ENCODE measurements at regions not wholly inside any gene's neighbourhood (a gene's known extent, or its start where the extent isn't known, plus 50 kb on each side); places are given as distances from the start of the nearest gene placed in this dataset.

DNA sequence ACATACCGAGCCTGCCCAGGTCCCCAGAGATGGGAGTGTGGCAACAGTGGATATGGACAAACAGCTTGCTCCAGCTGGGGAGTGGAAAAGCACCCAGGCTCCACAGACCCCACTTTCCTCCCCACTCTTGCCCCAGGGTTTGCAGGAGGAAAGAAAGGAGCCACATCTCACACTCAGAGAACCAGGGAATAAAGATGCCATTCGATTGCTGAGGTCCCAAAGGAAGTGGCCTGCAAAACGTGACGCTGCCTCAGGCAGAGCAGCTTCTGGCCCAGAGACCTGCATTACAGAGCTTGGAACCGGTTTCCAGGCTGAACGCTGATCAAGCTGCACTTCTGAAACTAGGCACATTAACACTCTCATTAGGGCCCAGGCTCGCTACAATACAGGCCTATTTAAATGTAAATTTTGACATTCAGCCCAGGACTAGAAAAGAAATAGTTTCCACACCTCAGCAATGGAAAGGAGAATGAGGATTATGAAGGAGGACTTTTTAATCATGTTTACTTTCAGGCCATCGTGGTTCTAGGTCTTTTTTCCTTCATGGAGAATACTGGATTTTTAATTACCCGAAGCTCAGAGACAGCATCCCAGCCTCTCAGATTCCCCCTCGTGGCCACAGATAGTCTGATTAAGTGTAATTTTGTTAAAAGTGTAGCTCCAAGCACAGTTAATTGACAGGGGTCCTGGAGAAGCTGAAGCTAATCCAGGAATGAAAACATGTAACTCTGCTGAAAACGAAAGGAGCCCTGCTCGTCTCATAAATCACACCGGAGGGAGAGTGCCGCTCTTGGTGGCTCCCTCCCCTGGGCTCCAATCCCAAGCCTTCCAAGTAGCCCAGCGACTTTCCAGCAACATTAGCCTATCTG is 221.3 kb upstream of the RAB6C start:
- no peak for DNase-seq

DNA sequence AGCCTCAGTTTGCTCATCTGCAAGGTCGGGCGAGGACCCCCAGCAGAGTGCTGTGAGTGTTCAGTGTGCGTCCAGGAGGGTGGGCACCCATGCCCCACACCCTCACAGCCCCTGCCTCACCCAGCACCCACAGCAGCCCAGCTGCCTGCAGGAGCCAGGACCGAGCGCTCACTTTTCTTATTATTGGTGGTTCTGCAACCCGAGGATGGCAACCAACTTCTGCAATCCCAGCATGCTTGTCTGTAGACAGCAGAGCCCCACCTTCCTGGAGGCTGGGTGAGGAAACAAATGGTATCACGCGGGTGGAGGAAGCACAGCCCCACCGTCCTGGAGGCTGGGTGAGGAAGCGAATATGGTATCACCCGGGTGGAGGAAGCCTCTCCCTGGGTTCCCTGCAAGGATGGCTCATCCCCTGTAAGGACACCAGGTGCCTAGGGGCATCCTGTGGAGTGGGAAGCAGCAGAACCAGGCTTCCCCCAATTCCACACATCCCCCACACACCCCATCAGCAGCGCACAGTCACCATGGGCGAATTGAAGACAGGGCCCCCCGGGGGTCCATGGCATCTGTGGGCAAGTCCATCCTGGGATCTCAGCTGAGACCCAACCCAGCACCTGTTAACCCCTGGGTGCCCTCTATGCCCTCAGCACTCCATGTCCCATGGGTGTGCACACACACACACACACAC is 220.5 kb upstream of the RAB6C start:
- no peak for DNase-seq

DNA sequence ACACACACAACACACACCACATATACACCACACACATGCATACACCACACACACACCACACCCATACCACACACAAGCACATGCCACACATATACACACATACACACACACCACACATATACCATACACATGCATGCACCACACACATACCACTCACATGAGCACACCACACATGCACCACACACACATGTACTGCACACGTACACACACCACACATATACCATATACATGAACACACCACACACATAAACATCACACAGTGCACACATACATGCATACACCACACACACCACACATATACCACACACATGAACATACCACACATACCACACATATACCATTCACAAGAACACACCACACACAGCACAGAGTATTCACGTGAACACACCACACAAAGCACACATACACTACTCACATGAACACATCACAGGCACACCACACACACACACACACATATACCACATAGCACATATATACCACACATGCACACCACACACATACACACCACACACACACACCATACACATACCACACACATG is 219.9 kb upstream of the RAB6C start:
- DNase-seq = no peak

DNA sequence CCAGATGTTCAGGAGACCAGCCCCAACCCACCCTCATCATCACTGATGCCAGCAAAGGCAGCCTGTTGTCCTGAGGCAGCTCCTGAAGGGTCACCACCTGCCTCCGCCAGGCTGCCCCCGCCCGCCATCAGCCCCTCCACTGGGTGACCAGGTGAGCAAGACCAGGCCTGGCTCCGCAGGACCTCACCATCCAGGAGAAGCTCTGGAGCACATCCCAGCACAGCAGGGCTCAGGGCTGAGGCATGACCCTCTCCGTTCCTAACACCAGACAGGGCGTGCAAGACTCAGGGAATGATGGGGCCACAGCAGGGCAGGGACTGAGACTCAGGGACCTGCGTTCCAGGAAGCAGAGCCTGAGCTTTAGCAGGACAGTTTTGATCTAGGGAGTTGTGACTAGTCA is 218.8 kb upstream of the RAB6C start:
- DNase-seq = no peak

DNA sequence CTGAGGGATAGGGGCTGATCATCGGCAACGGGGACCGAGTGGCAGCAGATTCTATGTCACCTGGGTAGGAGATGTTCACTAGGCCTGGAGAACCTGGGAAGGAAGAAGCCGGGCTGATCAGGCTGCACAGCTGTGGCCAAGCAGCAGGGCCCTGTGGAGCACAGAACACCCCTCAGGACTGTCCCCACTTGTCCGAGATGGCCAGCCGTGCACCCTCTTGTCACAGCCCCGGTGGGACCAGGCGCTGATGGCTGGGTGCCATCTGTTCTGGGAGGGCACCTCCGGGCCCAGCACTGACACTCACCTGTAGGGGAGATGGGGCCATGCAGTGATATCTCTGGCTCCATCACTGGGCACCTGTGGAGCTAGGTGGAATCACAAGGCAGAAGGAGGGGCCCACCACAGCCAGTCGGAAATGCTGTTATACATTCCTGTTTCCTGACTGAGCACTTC is 217.9 kb upstream of the RAB6C start:
- no peak for DNase-seq

DNA sequence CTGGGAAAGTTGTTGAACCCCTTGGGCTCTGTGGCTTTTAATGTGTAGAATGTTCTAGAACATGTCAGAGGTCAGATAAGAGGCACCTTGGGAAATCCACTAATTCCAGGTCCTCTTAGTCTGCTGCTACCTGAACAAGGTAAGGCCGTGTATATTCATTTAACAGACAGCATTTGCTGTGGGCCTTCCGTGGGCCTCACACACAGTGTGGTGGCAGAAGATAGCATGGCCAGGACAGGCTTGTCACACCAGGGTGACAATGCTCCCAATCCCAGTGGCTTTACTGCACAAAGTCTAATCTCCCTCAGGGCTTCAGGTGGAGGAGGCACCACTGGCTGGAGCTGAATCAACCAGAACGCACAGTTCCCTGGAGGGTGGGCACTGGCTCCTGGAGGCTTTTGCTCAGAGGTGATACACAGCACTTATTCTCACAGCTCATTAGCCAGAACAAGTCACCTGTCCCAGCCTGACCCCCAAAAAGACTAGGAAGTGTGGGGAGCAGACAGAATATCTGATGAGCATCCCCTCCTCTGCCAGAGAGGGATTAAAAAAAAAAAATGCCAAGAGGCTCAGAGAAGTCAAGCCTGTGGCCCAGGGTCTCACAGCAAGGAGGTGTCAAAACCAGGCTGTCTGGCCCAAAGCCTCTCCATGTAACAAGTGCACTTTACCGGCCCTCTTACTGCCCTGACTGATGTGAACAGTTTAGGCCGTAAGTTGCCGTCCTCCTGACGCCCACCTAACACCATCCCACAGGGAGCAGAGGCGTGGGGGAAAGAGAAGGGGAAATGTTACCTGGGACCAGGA is 216.9 kb upstream of the RAB6C start:
- DNase-seq = no peak

DNA sequence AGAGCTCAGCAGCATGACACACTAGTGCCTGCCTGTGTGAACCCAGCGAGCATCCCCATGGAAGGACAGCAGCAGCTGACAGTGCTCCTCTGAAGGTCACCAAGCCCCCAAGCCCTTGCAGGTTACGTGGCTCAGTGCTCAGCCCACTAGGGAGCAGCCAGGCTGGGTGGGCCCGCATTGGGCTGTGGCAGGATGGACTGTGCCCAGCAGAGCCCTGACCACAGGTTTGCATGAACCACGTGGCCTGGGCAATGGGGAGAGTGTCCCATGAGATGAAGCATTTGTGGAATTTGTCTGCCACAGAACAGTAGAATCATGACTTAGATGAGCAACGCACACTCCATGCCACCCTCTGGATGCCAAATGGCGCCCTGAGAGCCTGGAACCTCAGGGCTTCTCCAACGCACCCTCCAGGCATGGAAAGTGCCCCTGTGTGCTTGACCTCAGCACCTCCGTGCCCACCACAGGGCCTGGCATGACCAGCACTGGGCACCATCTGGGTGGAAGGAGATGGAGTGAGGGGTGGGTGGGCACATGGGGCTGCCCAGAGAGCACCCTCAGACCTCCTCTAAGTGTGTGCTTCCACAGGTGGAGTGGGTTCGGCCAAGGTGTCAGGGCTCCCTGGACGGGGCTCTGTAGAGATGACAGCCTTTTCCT is 216.1 kb upstream of the RAB6C start:
- DNase-seq = no peak

DNA sequence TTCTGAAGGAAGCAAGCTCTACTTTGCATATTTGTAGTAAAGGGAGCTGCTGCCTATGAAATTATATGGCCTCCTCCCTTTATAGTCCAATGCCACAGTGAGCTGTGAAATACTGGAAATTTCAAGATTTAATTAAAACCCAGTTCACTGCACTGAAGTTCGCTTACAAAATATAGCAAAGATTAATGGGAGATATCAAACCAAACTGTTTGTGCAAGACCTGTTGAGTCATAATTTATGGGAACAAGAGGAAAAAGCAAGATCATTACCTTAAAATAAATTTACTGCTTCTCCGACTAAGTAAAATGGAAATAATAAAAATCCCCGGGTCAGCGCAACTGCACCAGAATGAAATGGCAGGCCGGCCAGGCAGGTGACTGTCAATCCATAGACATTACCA is 215.5 kb upstream of the RAB6C start:
- no peak for DNase-seq

DNA sequence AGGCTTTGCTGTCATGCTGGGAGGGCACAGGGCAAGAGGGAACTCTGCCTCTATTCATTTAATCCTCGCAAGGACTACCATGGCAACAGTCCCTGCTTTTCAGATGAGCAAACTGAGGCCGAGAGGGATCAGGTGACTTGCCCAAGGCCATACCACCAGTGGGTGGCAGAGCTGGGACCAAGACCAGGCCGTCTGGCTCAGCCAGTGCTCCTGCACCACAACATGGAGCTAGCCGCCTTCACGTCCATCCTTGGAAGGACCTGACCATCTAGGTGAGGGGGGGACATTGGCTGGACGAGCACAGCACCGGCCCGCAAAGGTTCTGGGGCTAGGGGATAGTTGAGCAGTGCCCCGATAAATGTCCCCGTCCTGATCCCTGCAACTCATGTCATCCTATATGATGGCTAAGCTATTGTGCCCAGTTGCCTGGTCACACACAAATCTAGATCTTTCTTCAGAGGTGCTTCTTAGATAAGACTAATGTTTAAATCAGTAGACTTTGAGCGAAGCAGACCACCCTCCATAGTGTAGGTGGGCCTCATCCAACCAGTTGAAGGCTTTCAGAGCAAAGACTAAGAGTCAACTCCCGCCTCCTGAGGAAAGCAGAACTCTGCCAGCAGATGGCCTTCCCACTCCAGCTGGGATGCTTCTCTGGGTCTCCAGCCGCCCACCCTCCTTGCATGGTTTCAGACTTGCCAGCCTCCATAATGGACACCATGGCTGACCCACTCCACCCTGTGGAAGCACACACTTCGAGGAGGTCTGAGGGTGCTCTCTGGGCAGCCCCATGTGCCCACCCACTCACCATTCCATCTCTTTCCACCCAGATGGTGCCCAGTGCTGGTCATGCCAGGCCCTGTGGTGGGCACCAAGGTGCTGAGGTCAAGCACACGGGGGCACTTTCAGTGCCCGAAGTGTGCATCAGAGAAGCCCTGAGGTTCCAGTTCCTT is 214.8 kb upstream of the RAB6C start:
- DNase-seq = no peak

DNA sequence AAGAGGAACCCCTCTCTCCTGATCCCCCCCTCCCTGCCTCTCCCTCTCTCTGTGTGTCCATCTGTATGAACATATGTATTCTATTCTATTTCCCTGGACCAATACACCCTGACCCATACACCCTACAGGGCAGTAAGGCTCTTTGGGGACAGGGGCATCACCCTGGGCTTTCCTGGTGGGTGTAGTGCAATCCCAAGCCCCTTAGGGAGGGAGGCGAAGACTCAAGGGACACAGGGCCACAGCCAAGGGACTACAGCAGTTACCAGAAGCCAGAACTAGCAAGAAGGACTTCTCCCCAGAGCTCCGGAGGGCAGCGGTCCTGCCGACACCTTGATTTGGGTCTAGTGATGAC is 214.2 kb upstream of the RAB6C start:
- no peak for DNase-seq

DNA sequence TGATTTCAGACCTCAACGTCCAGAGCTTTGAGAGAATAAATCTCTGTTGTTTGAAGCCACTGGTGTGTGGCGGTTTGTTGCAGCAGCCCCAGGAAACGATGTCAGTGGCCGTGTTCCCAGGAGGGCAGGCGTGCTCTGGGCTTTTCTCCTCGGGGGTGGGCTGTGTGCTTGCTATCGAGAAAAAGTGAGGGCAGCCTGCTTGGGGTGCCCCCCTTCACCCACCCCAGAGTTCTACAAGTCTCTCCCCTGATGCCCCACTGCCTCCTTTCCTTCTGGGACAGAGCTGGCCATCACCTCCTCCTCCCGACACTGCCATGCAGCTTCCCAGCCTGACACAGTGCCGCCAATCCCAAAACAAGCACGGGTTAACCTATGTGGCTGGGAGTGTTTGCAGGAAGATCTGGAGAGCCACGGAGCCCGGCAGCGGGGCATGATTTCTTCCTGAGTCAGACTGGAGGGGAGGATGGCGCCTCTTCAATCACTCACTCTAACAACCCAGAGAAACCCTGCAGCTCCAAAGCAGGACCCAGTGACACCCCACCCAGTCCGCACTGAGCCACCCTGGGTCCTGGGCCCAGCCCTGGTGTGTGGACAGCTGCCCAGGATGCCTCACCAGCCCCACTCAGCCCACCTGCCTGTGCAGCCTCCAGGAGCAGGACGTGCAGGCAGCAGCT is 213.7 kb upstream of the RAB6C start:
- DNase-seq = no peak

DNA sequence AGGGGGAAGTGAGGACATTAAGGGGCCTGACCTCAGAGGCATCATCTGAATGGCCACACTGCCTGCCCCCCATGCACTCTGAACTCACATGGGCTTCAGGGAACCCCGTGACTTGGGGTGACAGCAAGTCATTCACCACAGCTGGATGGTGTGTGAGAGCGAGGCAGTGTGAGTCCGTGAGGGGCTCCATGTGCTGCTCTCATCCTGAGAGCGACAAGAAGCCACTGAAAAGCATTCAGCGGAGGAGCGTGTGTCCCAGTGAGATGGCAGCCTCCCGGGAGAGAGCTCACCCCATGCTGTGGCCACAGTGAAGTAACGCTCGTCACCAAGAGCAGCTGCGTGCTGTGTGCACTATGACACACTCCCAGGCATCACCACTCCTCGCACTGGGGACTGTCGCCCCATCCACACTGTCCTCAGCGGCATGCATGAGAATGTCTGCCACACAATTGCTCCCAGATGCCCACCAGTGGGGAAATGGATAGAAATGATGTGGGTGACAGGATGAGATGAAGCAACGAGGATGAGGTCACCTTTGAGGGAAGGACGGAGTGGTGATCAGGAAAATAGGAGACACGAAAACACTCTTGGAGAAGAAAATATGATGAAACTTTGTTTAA is 213.0 kb upstream of the RAB6C start:
- no peak for DNase-seq

DNA sequence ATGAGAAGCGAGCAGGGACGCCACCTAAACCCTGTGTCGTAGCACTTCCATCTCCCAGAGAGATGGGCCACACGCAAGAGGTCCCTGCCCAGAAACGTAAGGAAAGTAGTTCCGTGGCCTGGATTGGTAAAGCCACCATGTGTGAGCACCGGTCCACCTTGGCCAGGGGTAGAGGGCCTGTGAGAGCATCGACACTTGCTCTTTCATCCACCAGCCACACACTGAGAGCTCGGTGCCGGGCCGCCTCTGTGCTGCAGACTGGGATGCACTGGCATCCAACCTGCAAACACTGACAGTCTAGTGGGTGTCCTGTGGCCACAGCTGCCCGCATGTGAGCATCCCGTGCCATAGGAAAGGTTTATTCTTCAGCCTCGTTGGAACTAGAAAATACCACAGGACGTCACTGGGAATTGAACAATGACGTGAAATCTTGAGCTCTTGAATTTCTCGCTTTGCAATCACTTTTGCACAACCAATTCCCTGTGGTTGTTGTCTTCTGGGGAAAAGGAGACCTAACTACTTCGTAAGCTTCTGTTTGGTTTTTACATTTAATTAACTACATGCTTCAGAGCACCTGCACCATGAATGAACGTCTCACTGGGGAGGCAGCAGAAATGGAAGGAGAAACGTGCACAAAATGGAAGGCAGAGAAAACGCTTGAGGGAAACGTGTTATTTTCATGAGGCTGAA is 212.0 kb upstream of the RAB6C start:
- DNase-seq = no peak

DNA sequence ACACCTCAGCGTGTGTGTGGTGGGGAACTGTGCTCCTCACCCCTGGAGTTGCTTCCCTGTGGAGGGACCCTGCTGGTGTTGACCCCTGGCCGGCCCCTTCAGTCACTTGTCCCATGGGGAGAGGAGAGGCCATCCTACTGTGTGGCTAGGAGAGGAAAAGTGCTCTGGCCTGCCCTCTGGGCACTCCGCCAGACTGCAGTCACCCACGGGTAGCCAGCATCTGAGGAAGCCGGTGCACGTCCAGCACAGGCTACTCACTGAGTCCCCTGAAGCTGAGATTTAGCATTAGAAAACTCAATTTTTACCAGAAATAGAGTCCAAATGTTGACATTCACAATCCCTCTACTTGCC is 211.5 kb upstream of the RAB6C start:
- DNase-seq = no peak

DNA sequence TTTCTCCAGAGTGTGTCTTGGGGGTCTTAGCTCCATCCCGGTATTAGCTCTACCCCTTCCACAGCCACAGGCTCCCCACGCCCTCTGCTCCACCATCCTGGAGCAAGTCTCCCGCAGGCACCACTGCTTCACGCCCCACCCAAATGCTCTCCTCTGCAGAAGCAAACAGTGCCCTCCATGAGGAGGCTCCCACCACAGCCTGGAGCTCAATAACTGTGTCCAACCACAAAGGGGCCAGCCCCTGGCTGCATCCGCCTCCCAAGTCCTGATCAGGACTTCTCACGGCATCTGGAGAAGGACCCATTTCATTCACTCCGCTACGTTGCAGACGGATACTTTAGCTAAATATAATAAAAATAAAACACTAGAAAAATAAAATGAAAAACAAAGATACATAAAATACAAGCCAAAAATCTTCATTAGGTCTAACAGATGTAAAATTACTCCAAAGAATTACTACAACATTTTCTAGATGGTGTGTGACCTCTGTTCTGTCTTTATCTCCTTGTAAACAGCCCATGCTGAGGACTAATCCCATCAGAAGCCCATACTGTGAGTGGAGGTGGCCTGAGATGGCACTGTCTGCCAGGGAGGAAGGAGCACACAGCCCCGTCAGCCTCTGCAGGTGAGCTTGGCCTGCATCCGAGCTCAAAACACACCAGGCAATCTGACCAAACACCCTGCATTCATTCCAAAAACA is 210.8 kb upstream of the RAB6C start:
- DNase-seq = no peak

DNA sequence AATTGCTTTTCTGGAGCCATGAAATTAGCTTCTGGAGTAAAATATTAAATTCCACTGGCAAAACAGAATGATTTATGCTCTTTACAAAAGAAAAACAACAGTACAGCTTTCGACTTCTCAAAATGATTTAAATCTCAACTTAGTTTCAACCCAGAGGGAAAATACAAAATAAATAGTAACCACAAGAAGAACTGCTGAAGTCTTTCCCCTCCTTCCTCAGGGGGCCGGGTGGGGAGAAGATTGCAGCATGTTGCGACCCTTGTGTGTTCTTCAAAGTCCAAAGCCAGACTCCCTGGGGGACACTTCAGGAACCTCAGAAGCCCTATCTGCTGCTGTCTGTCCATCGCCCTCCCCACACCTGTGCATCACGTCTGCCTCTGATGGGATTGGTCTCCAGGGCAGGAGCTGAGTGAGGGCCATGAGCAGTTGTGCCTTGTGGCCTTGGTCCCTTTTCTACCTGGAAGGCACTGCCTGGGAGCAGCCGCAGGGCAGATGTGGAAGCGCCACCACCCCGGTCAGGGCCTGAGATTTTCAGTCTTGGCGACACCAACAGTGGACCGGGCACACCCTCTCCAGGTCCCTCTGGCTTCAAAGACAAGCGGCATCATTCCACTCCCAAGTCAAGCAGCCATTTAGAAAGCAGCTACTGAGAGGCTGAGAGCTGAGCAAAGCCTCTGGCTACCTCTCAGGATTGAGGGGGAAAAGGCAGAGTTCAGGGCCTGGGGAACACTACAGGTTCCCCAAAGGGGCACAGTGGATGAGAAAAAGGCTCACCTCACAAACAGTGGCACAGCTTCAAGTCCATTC is 210.1 kb upstream of the RAB6C start:
- DNase-seq = no peak

DNA sequence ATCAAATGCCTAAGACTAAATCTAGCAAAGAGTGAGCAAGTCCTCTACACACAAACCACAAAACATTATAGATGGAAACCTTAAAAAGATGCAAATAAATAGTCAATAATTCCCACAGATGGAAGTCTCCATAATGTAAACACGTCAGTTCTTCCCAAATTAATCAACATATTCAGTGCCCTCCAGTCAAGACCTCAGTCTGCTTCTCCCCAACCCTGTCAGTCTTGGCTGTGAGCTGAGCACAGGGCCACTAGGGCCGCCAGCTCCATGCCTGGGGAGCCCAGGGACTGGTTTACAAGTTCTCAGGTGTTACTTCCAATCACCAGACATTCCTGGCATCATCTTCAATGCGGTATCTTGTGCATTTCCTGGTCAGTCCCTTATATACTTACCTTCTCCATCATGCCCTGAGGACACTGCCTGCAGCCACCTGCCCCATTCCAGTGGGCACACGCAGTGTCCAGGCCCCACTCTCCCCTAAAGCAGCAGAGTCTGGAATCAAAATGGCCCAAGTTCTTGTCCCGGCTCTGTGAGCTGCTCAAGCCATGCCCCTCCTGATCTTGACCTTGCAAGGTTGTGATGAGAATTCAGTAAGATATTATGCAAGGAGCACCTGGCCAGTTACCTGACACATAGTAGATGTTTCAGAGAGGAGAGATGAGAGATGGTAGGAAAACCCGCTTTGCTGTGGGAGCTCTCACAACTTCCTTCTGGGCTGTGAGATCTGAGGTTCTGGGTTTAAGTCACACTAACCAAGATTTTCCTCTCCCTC is 207.9 kb upstream of the RAB6C start:
- no peak for DNase-seq

DNA sequence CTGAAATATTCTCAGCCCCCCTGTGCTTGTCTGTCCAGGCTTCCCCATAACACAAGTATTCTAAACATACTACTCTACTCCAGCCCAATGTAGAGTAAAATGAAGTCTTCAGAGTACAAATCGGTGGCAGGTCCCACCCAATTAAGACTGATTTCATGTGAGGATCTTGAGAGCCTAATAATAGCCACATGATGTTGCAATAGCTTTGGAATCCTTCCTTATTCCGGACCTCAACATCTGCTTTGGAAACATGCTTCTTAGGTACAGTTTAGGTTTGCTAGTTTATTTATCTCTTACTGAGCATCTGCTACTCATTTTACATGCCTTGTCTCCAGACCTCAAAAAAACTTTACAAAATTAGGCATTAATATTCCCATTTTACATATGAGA is 207.3 kb upstream of the RAB6C start:
- DNase-seq = no peak

Measured in stimulated activated CD4-positive, alpha-beta T cell treated with anti-CD3 and anti-CD28 coated beads, Interleukin-15, amount 100 ng/mL, for 24 hours (primary cell).